ENCODE measurements at regions not wholly inside any gene's neighbourhood (a gene's known extent, or its start where the extent isn't known, plus 50 kb on each side); places are given as distances from the start of the nearest gene placed in this dataset.

GRCh38 chr2:220539481-220539880 lies 912.1 kb downstream of the SLC4A3 start:
- no peak for DNase-seq
- H3K27me3 ChIP-seq, result no peaks in the 10 kb centered on the region
- intact Hi-C loops (cut with DNase I; ENCODE audit: low total_unique reads), result no loop called here
- H3K4me3 ChIP-seq, result no peak overlapping the region
- peaks cover 0 to 14% (median 8%) of the 10 kb centered on the region in 4 donors for H3K9me3 ChIP-seq
- no peak overlapping the region for H3K27ac ChIP-seq
- TF ChIP-seq POLR2A (IDR thresholded peaks at IDR 0.05), result no peak
- TF ChIP-seq, protein P1, sequence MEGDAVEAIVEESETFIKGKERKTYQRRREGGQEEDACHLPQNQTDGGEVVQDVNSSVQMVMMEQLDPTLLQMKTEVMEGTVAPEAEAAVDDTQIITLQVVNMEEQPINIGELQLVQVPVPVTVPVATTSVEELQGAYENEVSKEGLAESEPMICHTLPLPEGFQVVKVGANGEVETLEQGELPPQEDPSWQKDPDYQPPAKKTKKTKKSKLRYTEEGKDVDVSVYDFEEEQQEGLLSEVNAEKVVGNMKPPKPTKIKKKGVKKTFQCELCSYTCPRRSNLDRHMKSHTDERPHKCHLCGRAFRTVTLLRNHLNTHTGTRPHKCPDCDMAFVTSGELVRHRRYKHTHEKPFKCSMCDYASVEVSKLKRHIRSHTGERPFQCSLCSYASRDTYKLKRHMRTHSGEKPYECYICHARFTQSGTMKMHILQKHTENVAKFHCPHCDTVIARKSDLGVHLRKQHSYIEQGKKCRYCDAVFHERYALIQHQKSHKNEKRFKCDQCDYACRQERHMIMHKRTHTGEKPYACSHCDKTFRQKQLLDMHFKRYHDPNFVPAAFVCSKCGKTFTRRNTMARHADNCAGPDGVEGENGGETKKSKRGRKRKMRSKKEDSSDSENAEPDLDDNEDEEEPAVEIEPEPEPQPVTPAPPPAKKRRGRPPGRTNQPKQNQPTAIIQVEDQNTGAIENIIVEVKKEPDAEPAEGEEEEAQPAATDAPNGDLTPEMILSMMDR (IDR thresholded peaks at IDR 0.05), result no peak
- no peak for TF ChIP-seq POLR2AphosphoS5 (IDR thresholded peaks at IDR 0.05)
- 62 to 80% (median 74%) methylated on average over 4 to 5 of the region's 5 CpGs for WGBS, 5 donors
- H3K4me1 ChIP-seq, result no peaks in the 10 kb centered on the region
- H3K36me3 ChIP-seq, result no peaks in the 10 kb centered on the region

DNA sequence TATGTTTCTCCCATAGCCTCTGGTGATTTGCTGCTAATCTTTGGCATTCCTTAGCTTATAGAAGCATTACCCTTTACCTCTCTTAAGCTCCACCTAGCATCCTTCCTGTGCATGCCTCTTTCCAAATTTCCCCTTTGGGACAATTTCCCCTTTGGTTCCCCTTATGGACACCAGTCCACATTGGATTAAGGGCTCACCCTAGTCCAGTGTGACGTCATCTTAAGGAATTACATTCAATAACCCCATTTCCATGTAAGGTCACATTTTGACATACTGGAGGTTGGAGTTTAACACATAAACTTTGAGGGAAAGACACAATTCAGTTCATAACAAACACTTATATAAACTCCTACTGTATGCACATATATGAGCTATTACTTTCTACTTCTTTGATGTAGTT lies 916.6 kb downstream of the SLC4A3 start:
- H3K27ac ChIP-seq, result no peak overlapping the region
- H3K27me3 ChIP-seq, result no peaks in the 10 kb centered on the region
- H3K36me3 ChIP-seq, result no peaks in the 10 kb centered on the region
- intact Hi-C loops (cut with DNase I; ENCODE audit: low total_unique reads), result no loop called here
- H3K4me3 ChIP-seq, result no peak overlapping the region
- DNase-seq, result no peak
- TF ChIP-seq, protein P1 (IDR thresholded peaks at IDR 0.05), result no peak
- TF ChIP-seq POLR2AphosphoS5 (IDR thresholded peaks at IDR 0.05) (no peak), POLR2A (IDR thresholded peaks at IDR 0.05) (no peak), EP300 (IDR thresholded peaks at IDR 0.05) (no peak)
- 43 to 90% (median 70%) methylated on average over 1 of the region's 1 CpG for WGBS, 5 donors
- no peaks in the 10 kb centered on the region for H3K4me1 ChIP-seq
- H3K9me3 ChIP-seq, result peaks cover 0 to 14% (median 5%) of the 10 kb centered on the region in 4 donors

GRCh38 chr2:220550995-220551700 lies 923.7 kb downstream of the SLC4A3 start:
- TF ChIP-seq, protein P1 (IDR thresholded peaks at IDR 0.05), result no peak
- TF ChIP-seq POLR2AphosphoS5 (IDR thresholded peaks at IDR 0.05), result no peak
- TF ChIP-seq EP300 (IDR thresholded peaks at IDR 0.05), result no peak
- no peak for TF ChIP-seq POLR2A (IDR thresholded peaks at IDR 0.05)
- Histone ChIP-seq H3K4me1 (no peaks in the 10 kb centered on the region), H3K4me3 (no peak overlapping the region), H3K36me3 (no peaks in the 10 kb centered on the region), H3K9me3 (no peaks in the 10 kb centered on the region), H3K27me3 (no peaks in the 10 kb centered on the region), H3K27ac (no peak overlapping the region)
- intact Hi-C loops (cut with DNase I; ENCODE audit: low total_unique reads), result no loop called here
- no peak for DNase-seq
- WGBS, 5 donors, result 82 to 89% (median 87%) methylated on average over 2 of the region's 2 CpGs

DNA sequence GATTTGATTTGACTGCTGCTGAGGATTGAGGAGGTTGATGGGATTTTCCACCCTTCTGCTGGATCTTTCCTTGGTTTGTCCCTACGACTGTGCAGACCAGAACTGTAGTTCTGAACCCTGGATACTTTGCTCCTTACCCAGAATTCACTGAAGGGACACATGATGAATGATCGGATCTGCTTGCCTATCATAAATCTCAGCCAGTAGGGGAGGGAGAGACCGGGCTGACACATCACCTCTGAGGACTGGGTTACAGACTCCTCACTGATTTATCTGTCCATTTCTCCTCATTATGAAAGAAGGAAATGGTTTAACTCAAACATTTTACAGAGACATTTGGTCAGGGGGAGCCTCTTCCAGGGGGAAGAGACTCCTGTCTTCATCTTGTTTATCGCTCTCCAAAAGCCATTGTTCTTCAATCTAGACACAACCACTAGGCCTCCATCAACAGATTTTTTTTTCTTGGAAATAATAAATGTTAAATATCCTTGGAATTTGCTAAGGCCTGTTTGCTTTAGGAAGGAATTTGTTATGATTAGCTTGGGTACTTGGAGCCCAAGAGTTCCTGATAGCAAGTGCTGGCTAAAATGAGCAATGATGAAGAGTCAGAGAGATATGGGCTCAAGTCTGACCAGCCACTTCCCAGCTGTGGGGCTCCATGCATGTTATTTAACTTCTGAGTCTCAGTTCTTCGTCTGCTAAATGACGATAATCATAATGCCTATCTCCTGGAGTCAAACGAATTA lies 925.5 kb downstream of the SLC4A3 start:
- no peaks in the 10 kb centered on the region for H3K9me3 ChIP-seq
- H3K4me3 ChIP-seq, result no peak overlapping the region
- TF ChIP-seq, protein P1 (IDR thresholded peaks at IDR 0.05), result no peak
- TF ChIP-seq POLR2AphosphoS5 (IDR thresholded peaks at IDR 0.05) (no peak), POLR2A (IDR thresholded peaks at IDR 0.05) (no peak), EP300 (IDR thresholded peaks at IDR 0.05) (no peak)
- 65 to 84% (median 77%) methylated on average over 7 of the region's 7 CpGs for WGBS, 5 donors
- no peaks in the 10 kb centered on the region for H3K27me3 ChIP-seq
- H3K27ac ChIP-seq, result no peak overlapping the region
- no peak for DNase-seq
- intact Hi-C loops (cut with DNase I; ENCODE audit: low total_unique reads), result no loop called here
- no peaks in the 10 kb centered on the region for H3K36me3 ChIP-seq
- H3K4me1 ChIP-seq, result no peaks in the 10 kb centered on the region
